ENCODE measurements at regions not wholly inside any gene's neighbourhood (a gene's known extent, or its start where the extent isn't known, plus 50 kb on each side); places are given as distances from the start of the nearest gene placed in this dataset.

DNA sequence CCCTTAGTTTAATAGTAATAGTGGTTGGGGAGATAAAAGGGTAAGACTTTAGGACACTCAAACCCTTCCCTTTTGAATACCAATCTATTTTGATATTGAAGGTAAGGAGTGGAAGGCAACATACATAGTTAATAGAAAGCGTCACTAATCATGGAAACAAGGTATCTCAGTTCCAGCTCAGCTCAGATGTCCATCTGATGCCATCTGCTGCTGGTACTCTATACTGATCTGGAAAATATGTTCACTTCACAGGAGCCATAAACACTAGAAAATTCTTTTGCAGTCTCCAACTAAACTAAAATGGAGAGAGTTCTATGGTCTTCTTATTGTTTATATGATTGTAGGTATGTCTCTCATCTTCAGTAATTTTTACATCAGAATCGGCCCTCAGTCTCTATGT lies 1777.1 kb downstream of the OTOL1 start:
- H3K9me3 Mint-ChIP-seq: peaks cover 0 to 3% (median 0%) of the 10 kb centered on the region in 7 donors
- no peak overlapping the region for H3K27ac Mint-ChIP-seq
- no peaks in the 10 kb centered on the region for H3K27me3 ChIP-seq (ENCODE audit: control insufficient read depth in 2 of 2, insufficient read depth in 2 of 2, low read length in 2 of 2)
- H3K36me3 Mint-ChIP-seq: no peaks in the 10 kb centered on the region
- no peaks in the 10 kb centered on the region for H3K36me3 ChIP-seq (replicated peaks in 1 of 2; ENCODE audit: control insufficient read depth in 1 of 2, insufficient read depth in 2 of 2, low read length in 2 of 2)
- H3K79me2 ChIP-seq (ENCODE audit: insufficient read depth, low read length): no peaks in the 10 kb centered on the region
- H4K20me1 ChIP-seq (ENCODE audit: insufficient read depth, low read length): no peaks in the 10 kb centered on the region
- no peak overlapping the region for H2AFZ ChIP-seq (ENCODE audit: insufficient read depth, low read depth, low read length, poor library complexity, severe bottlenecking)
- TF ChIP-seq, protein P1, sequence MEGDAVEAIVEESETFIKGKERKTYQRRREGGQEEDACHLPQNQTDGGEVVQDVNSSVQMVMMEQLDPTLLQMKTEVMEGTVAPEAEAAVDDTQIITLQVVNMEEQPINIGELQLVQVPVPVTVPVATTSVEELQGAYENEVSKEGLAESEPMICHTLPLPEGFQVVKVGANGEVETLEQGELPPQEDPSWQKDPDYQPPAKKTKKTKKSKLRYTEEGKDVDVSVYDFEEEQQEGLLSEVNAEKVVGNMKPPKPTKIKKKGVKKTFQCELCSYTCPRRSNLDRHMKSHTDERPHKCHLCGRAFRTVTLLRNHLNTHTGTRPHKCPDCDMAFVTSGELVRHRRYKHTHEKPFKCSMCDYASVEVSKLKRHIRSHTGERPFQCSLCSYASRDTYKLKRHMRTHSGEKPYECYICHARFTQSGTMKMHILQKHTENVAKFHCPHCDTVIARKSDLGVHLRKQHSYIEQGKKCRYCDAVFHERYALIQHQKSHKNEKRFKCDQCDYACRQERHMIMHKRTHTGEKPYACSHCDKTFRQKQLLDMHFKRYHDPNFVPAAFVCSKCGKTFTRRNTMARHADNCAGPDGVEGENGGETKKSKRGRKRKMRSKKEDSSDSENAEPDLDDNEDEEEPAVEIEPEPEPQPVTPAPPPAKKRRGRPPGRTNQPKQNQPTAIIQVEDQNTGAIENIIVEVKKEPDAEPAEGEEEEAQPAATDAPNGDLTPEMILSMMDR (IDR thresholded peaks at IDR 0.05): no peak
- intact Hi-C loops (cut with micrococcal nuclease): no loop called here
- no peaks in the 10 kb centered on the region for H3K9me3 ChIP-seq (replicated peaks in 1 of 2; ENCODE audit: control insufficient read depth in 1 of 2, insufficient read depth in 1 of 2, low read length in 2 of 2)
- H3K27me3 Mint-ChIP-seq (ENCODE audit: low read depth in 3 of 3): no peaks in the 10 kb centered on the region
- H3K4me3 Mint-ChIP-seq: no peak overlapping the region
- WGBS (ENCODE audit: insufficient coverage): no CpG with 5 or more reads among the region's 2 CpGs
- no peak overlapping the region for H3K9ac ChIP-seq (ENCODE audit: insufficient read depth, low read length, poor library complexity, severe bottlenecking)
- H3K4me1 Mint-ChIP-seq: no peaks in the 10 kb centered on the region
- DNase-seq: no peak
- H3K27ac ChIP-seq (ENCODE audit: low read depth in 1 of 2, low read length in 2 of 2): no peak overlapping the region
- no peaks in the 10 kb centered on the region for H3K4me1 ChIP-seq (ENCODE audit: control insufficient read depth in 1 of 2, insufficient read depth in 2 of 2, low read length in 2 of 2)
- H3K4me2 ChIP-seq (replicated peaks; ENCODE audit: extremely low read depth, low read length, poor library complexity, severe bottlenecking): no peak overlapping the region
- H3K4me3 ChIP-seq (replicated peaks in 1 of 3; ENCODE audit: low read depth in 2 of 3, low read length in 3 of 3): no peak overlapping the region

DNA sequence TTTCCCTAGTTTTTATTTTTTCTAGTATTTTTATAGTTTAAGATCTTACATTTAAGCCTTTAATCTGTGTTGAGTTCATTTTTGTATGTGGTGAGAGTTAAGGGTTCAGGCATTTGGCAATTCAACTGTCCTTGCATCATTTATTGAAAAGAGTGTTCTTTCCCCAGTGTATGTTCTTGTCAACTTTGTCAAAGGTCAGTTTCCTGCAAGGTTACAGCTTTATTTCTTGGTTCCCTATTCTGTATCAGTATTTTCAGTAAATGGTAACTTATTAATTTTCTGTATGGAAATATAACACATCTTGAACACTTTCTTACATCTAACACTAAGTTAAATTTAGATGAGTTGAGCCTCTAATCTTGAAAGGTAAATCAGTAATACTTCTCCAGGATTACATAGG lies 1770.1 kb downstream of the OTOL1 start:
- H4K20me1 ChIP-seq (ENCODE audit: insufficient read depth, low read length): no peaks in the 10 kb centered on the region
- H3K9ac ChIP-seq (ENCODE audit: insufficient read depth, low read length, poor library complexity, severe bottlenecking): no peak overlapping the region
- no peak for DNase-seq
- Mint-ChIP-seq H3K4me1 (no peaks in the 10 kb centered on the region), H3K9me3 (peaks cover 0 to 3% (median 0%) of the 10 kb centered on the region in 7 donors), H3K4me3 (no peak overlapping the region), H3K27me3 (ENCODE audit: low read depth in 3 of 3) (no peaks in the 10 kb centered on the region), H3K36me3 (no peaks in the 10 kb centered on the region), H3K27ac (no peak overlapping the region)
- H3K9me3 ChIP-seq (replicated peaks in 1 of 2; ENCODE audit: control insufficient read depth in 1 of 2, insufficient read depth in 1 of 2, low read length in 2 of 2): no peaks in the 10 kb centered on the region
- no peaks in the 10 kb centered on the region for H3K27me3 ChIP-seq (ENCODE audit: control insufficient read depth in 2 of 2, insufficient read depth in 2 of 2, low read length in 2 of 2)
- no peaks in the 10 kb centered on the region for H3K79me2 ChIP-seq (ENCODE audit: insufficient read depth, low read length)
- H3K4me3 ChIP-seq (replicated peaks in 1 of 3; ENCODE audit: low read depth in 2 of 3, low read length in 3 of 3): no peak overlapping the region
- intact Hi-C loops (cut with micrococcal nuclease): no loop called here
- no peaks in the 10 kb centered on the region for H3K4me1 ChIP-seq (ENCODE audit: control insufficient read depth in 1 of 2, insufficient read depth in 2 of 2, low read length in 2 of 2)
- no peak overlapping the region for H3K27ac ChIP-seq (ENCODE audit: low read depth in 1 of 2, low read length in 2 of 2)
- TF ChIP-seq, protein P1 (IDR thresholded peaks at IDR 0.05): no peak
- no peaks in the 10 kb centered on the region for H3K36me3 ChIP-seq (replicated peaks in 1 of 2; ENCODE audit: control insufficient read depth in 1 of 2, insufficient read depth in 2 of 2, low read length in 2 of 2)
- H3K4me2 ChIP-seq (replicated peaks; ENCODE audit: extremely low read depth, low read length, poor library complexity, severe bottlenecking): no peak overlapping the region
- H2AFZ ChIP-seq (ENCODE audit: insufficient read depth, low read depth, low read length, poor library complexity, severe bottlenecking): no peak overlapping the region

Measured in CD14-positive monocyte (primary cell).